Lung (tissue), 11 donors: ENCODE measurements at regions not wholly inside any gene's neighbourhood (a gene's known extent, or its start where the extent isn't known, plus 50 kb on each side); places are given as distances from the start of the nearest gene placed in this dataset.

ENCODE experiments used
- ATAC-seq: fragments of 200-7000 bp; cut with Tn5 transposase; one replicate; pipeline ENCODE4 v1.9.1; 2020; ENCODE audit warnings: moderate number of reproducible peaks; ENCODE audit not compliant: insufficient read depth, low FRiP score
- DNase-seq, 3 donors: peaks; one replicate each; pipeline ENCODE4 v3.0.0-alpha.2; 2013 to 2017
- H3K27ac ChIP-seq, 2 donors: one replicate each; pipeline ENCODE4 v1.5.1; 2013; ENCODE audit warnings: mild to moderate bottlenecking in 2 of 2, moderate library complexity in 2 of 2, control low read depth in 1 of 2, inconsistent platforms in 1 of 2, low read depth in 1 of 2, low read length in 1 of 2
- H3K27me3 ChIP-seq, 3 donors: one replicate each; pipeline ENCODE4 v1.5.1; 2013; ENCODE audit warnings: low read length in 2 of 3; ENCODE audit not compliant: control insufficient read depth in 3 of 3, insufficient read depth in 3 of 3
- H3K36me3 ChIP-seq, 4 donors: one replicate each; pipeline ENCODE4 v1.5.1; 2013; ENCODE audit warnings: low read length in 4 of 4, mild to moderate bottlenecking in 1 of 4, moderate library complexity in 1 of 4; ENCODE audit not compliant: control insufficient read depth in 4 of 4, insufficient read depth in 4 of 4
- H3K4me1 ChIP-seq, 5 donors: one replicate each; pipeline ENCODE4 v1.5.1; 2013; ENCODE audit warnings: low read length in 5 of 5, mild to moderate bottlenecking in 2 of 5, moderate library complexity in 1 of 5; ENCODE audit not compliant: control insufficient read depth in 5 of 5, insufficient read depth in 5 of 5
- H3K4me3 ChIP-seq: one replicate; pipeline ENCODE4 v1.5.1; 2013; ENCODE audit warnings: mild to moderate bottlenecking, control low read depth, moderate library complexity
- H3K9ac ChIP-seq, 2 donors: one replicate each; pipeline ENCODE4 v1.5.1; 2013; ENCODE audit warnings: low read length in 2 of 2, control low read depth in 1 of 2; ENCODE audit not compliant: insufficient read depth in 1 of 2
- H3K9me3 ChIP-seq, 4 donors: one replicate each; pipeline ENCODE4 v1.5.1; 2013; ENCODE audit warnings: low read length in 3 of 4, mild to moderate bottlenecking in 1 of 4, moderate library complexity in 1 of 4; ENCODE audit not compliant: control insufficient read depth in 4 of 4, insufficient read depth in 3 of 4
- WGBS, 2 donors: extraction: QIAGEN DNeasy Blood & Tissue Kit; methylation state at CpG; one replicate each; pipeline ENCODE4 v1.1.7; 2013; 5-methylcytosine and 5-hydroxymethylcytosine counted together
- TF ChIP-seq, protein P1 (sequence below): IDR thresholded peaks from 2 replicates; pipeline ENCODE4 v1.5.1; 2012; ENCODE audit warnings: mild to moderate bottlenecking; ENCODE audit errors: control extremely low read depth, extremely low read depth
- donor health status: control.
- donor health status: control.
- donor health status: Bipolar disorder and iron deficiency.
- donor health status: healthy.
- donor health status: DM: yes; HTN: yes; CAD: no.

DNA sequence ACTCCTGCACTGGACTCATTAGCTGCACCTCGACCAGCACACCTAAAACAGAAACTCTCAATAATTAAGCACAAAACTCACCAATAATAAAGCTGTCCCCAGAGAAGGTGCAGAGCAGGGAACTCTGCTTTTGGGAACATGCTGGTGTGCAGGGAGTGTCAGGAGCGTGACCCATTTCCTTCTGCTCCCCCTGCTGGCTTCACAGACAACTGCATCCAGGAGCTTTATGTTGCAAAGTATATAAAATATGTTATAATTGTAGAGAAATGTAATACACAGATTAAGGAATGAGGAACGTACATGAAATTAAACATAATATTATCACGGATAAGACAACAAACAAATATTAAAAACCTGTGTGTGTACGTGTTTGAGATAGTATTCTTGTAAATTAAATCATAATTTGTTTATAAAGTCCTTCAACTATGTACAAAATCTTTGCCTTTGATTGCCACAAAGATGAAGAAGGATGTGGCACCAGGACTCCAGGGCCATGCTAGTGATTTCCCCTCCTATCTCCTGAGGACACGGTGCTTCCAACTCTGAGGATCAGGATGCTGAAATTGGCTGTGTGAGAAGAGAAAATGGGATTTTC lies 68.6 kb upstream of the MAL start:
- no peak for ATAC-seq

DNA sequence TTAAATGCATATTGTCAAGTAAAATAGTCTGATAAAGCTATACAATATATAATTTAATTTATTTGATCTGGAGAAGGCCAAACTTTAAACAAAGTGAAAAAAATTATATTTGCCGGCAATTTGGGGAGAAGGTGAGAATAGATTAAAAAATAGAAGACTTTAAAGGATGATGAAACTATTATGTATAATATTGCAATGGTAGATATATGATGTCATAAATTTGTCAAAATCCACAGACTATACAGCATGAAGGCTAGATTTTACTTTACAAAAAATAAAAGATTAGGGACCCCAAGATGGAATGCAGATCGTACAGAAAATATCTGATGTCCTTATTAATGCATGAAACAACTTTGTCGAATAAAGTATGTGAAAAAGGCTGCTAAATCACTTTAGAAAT lies 67.3 kb upstream of the MAL start:
- no peaks in the 10 kb centered on the region for H3K36me3 ChIP-seq
- H3K27me3 ChIP-seq = peaks cover 0 to 11% (median 4%) of the 10 kb centered on the region in 3 donors
- H3K4me3 ChIP-seq = no peak overlapping the region
- ATAC-seq = no peak
- TF ChIP-seq, protein P1, sequence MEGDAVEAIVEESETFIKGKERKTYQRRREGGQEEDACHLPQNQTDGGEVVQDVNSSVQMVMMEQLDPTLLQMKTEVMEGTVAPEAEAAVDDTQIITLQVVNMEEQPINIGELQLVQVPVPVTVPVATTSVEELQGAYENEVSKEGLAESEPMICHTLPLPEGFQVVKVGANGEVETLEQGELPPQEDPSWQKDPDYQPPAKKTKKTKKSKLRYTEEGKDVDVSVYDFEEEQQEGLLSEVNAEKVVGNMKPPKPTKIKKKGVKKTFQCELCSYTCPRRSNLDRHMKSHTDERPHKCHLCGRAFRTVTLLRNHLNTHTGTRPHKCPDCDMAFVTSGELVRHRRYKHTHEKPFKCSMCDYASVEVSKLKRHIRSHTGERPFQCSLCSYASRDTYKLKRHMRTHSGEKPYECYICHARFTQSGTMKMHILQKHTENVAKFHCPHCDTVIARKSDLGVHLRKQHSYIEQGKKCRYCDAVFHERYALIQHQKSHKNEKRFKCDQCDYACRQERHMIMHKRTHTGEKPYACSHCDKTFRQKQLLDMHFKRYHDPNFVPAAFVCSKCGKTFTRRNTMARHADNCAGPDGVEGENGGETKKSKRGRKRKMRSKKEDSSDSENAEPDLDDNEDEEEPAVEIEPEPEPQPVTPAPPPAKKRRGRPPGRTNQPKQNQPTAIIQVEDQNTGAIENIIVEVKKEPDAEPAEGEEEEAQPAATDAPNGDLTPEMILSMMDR = no peak
- no peak overlapping the region for H3K9ac ChIP-seq
- H3K9me3 ChIP-seq = no peaks in the 10 kb centered on the region
- 88% methylated on average over 3 of the region's 3 CpGs for WGBS, 2 donors
- peaks cover 0 to 15% (median 0%) of the 10 kb centered on the region in 5 donors for H3K4me1 ChIP-seq
- DNase-seq = no peak
- no peak overlapping the region for H3K27ac ChIP-seq

More for the DNA sequence above, 68.6 kb upstream of the MAL start:
- Histone ChIP-seq H3K27ac (no peak overlapping the region), H3K36me3 (no peaks in the 10 kb centered on the region), H3K9ac (no peak overlapping the region), H3K4me3 (no peak overlapping the region), H3K4me1 (peaks cover 0 to 15% (median 0%) of the 10 kb centered on the region in 5 donors), H3K9me3 (no peaks in the 10 kb centered on the region), H3K27me3 (peaks cover 0 to 11% (median 4%) of the 10 kb centered on the region in 3 donors)
- TF ChIP-seq, protein P1 = peak; percentile 8
- peak; percentile 31 to 51 (median 35) for DNase-seq
- 10 to 14% methylated on average over 6 of the region's 6 CpGs for WGBS, 2 donors

DNA sequence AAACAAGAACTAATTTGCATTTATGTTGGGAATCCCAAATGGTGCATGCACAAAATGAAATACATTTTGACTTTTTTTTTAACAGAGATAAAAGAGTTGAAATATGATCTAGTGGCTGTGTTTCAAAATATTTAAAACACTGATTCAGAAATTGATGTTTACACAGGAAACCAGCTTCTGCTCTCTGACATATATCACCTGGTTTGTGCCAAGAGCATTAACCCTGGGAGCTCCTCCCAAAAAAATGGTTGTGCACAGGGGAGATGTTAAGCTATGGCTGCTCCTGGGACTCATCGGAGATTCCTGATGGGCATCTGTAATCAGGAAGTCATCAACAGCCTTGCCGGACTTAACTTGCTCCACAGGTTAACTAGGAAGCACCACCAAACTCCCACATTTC lies 65.2 kb upstream of the MAL start:
- peaks cover 0 to 11% (median 4%) of the 10 kb centered on the region in 3 donors for H3K27me3 ChIP-seq
- H3K4me1 ChIP-seq = peaks cover 0 to 15% (median 0%) of the 10 kb centered on the region in 5 donors
- 63 to 71% methylated on average over 2 of the region's 2 CpGs for WGBS, 2 donors
- peaks cover 0 to 2% (median 0%) of the 10 kb centered on the region in 4 donors for H3K9me3 ChIP-seq
- ATAC-seq (no peak), DNase-seq (peak in 2 of 3 donors; percentile 13 to 43)
- no peak overlapping the region for H3K9ac ChIP-seq
- H3K36me3 ChIP-seq = no peaks in the 10 kb centered on the region
- no peak overlapping the region for H3K27ac ChIP-seq
- no peak overlapping the region for H3K4me3 ChIP-seq
- TF ChIP-seq, protein P1 = no peak
